Gastrocnemius medialis (tissue), 4 donors: ENCODE measurements at regions not wholly inside any gene's neighbourhood (a gene's known extent, or its start where the extent isn't known, plus 50 kb on each side); places are given as distances from the start of the nearest gene placed in this dataset.

Experiments
- CTCF ChIP-seq, 5 experiments: fragments of 450-650 bp in 3 of 5; fragments of 200-600 bp in 2 of 5; sonication (generic) in 2 of 5; IDR thresholded peaks in 4 of 5; conservative IDR thresholded peaks in 1 of 5; 1 replicate in 4 of 5; 2 replicates in 1 of 5; pipeline ENCODE4 v1.5.1; 2016 to 2019; ENCODE audit warnings: antibody characterized with exemption in 5 of 5, mild to moderate bottlenecking in 3 of 5, moderate library complexity in 3 of 5
- POLR2A ChIP-seq, 2 donors: fragments of 450-650 bp; IDR thresholded peaks; one replicate each; pipeline ENCODE4 v1.6.1; 2017; ENCODE audit warnings: antibody characterized with exemption in 2 of 2, mild to moderate bottlenecking in 2 of 2, moderate library complexity in 2 of 2

GRCh38 chr2:71790226-71791060 lies 337.1 kb downstream of the DYSF start:
- no peak for TF ChIP-seq CTCF (IDR thresholded peaks at IDR 0.05 in 4 of 5, conservative IDR thresholded peaks at IDR 0.05 in 1 of 5)
- TF ChIP-seq POLR2A (IDR thresholded peaks at IDR 0.05) = no peak
